Pancreas (tissue), 10 donors: ENCODE measurements at regions not wholly inside any gene's neighbourhood (a gene's known extent, or its start where the extent isn't known, plus 50 kb on each side); places are given as distances from the start of the nearest gene placed in this dataset.

ENCODE experiments used
- ATAC-seq, 4 donors: fragments of 200-7000 bp; cut with Tn5 transposase; one replicate each; pipeline versions ENCODE4 v1.8.0 to v1.9.1; 2020; ENCODE audit warnings: mild to moderate bottlenecking in 4 of 4, moderate library complexity in 4 of 4
- DNase-seq, 6 donors: peaks; one replicate each; pipeline ENCODE4 v3.0.0-alpha.2; 2020
- FAIRE-seq: peaks from 2 replicates; lab custom pipeline; 2012; peaks lifted over from hg19 to GRCh38; lab: Jason Lieb, UNC
- H3K27ac ChIP-seq, 4 donors: fragments of 200-600 bp; sonication (generic); 1 replicate in 3 of 4; 2 replicates in 1 of 4; pipeline versions ENCODE4 v1.5.0 to v1.8.0; 2020
- H3K27me3 ChIP-seq, 4 donors: fragments of 200-600 bp; one replicate each; pipeline ENCODE4 v1.8.0; 2021
- H3K36me3 ChIP-seq, 3 donors: fragments of 200-600 bp; sonication (generic) in 1 of 3; one replicate each; pipeline versions ENCODE4 v1.5.0 to v1.8.0; 2020 to 2021
- H3K4me1 ChIP-seq, 3 donors: fragments of 200-600 bp; one replicate each; pipeline ENCODE4 v1.8.0; 2021
- H3K4me3 ChIP-seq, 4 donors: fragments of 200-600 bp; sonication (generic) in 2 of 4; one replicate each; pipeline versions ENCODE4 v1.5.0 to v1.8.0; 2020 to 2021
- H3K9me3 ChIP-seq, 4 donors: fragments of 200-600 bp; one replicate each; pipeline ENCODE4 v1.8.0; 2021
- CTCF ChIP-seq, 4 donors: fragments of 200-600 bp; sonication (generic) in 3 of 4; IDR thresholded peaks; one replicate each; pipeline versions ENCODE4 v1.5.0 to v1.8.0; 2021; ENCODE audit warnings: antibody characterized with exemption in 4 of 4
- WGBS, 2 donors: extraction: QIAGEN DNeasy Blood & Tissue Kit; methylation state at CpG; one replicate each; pipeline ENCODE4 v1.1.7; 2013; 5-methylcytosine and 5-hydroxymethylcytosine counted together
- intact Hi-C, 3 donors: fragments of 100-400 bp; cut with DNase I; formaldehyde crosslinking; loops; one replicate each; pipeline versions ENCODE4 v1.11.1 to v1.14.2; 2022
- donor health status: healthy with polysubstance abuse.
- donor health status: DM: no; HTN: no; CAD: no; lungs with moderate emphysema.
- donor health status: DM: no; HTN: no; CAD: no.
- donor health status: control.
- donor health status: control.
- donor health status: Bipolar disorder and iron deficiency.
- donor health status: DM: yes; HTN: yes; CAD: no.
- donor health status: DM: no; HTN: no; CAD: no.
- donor health status: DM: no; HTN: no; CAD: no.
- donor health status: DM: yes; HTN: yes; CAD: no.

DNA sequence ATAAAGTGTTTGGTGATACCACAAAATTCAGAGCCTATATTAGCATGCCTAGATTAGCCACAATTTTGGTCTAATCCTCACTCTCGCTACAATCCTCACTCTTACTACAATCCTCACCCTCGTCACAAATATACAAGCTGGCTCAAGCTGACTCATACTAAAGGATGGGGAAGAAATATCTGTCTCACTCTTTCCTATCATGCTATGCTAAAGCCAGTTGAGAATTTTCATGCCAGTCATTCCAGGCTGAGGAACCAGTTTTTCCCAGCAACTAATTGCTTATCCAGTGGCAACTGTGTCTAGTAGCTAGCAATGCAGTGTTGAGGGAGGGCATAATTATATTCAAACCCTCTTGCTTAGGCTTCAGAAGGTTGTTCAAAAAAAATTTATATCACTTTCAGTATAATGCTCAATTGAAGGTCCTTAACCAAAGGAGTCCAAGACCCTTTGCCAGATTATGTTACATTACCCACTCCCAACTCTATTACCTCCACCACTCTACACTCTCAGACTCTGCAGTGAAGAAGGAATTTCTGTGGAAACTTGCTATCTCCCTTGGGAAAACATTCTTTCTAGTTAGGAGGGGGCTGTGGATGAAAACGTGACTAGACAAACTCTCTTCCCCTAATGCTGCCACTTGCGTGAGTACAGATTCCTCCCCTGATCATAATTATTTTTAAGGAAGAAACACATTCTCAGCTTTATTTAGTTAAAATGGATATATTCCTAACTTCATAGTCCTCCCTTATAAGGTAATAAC, 810.3 kb upstream of the ACO1 start:
- no peak for ATAC-seq
- TF ChIP-seq CTCF (IDR thresholded peaks at IDR 0.05), result no peak
- no peak overlapping the region for H3K4me3 ChIP-seq
- no peak for FAIRE-seq
- no peaks in the 10 kb centered on the region for H3K36me3 ChIP-seq
- H3K4me1 ChIP-seq, result no peaks in the 10 kb centered on the region
- H3K27me3 ChIP-seq, result no peaks in the 10 kb centered on the region
- intact Hi-C loops, result no loop called here
- WGBS, 2 donors, result 62 to 74% methylated on average over 4 of the region's 4 CpGs
- no peaks in the 10 kb centered on the region for H3K9me3 ChIP-seq
- H3K27ac ChIP-seq, result no peak overlapping the region
- no peak for DNase-seq

- TF ChIP-seq CTCF (IDR thresholded peaks at IDR 0.05), result no peak
- Histone ChIP-seq H3K27ac (no peak overlapping the region), H3K36me3 (no peaks in the 10 kb centered on the region), H3K4me3 (no peak overlapping the region), H3K27me3 (no peaks in the 10 kb centered on the region), H3K9me3 (no peaks in the 10 kb centered on the region), H3K4me1 (no peaks in the 10 kb centered on the region)
- 24 to 30% methylated on average over 3 of the region's 3 CpGs for WGBS, 2 donors
- DNase-seq (no peak), FAIRE-seq (no peak), ATAC-seq (no peak)
- intact Hi-C loops, result no loop called here
Observed at GRCh38 chr9:31582071-31582470, 802.4 kb upstream of the ACO1 start.

DNA sequence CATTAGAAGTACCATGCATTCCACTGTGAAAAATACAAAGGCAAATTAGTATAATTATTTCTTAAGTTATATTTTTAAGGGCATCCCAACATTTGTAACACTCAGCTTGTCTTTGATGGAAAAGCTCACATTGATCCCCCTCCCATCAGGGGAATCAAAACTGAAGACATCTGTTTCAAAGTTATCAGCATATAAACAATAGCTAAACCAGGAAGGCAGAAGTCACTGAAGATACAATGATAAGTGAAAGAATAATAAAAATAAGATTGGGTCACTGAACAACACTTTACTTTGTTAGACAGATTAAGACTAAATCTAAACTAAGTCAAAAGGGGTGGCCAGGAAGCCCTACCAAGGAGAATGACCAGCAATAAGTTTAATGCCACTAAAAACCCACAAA, 801.9 kb upstream of the ACO1 start:
- H3K27me3 ChIP-seq, result no peaks in the 10 kb centered on the region
- H3K36me3 ChIP-seq, result no peaks in the 10 kb centered on the region
- H3K4me1 ChIP-seq, result no peaks in the 10 kb centered on the region
- no peak for TF ChIP-seq CTCF (IDR thresholded peaks at IDR 0.05)
- H3K9me3 ChIP-seq, result no peaks in the 10 kb centered on the region
- ATAC-seq (no peak), FAIRE-seq (no peak), DNase-seq (no peak)
- H3K27ac ChIP-seq, result no peak overlapping the region
- no peak overlapping the region for H3K4me3 ChIP-seq
- intact Hi-C loops, result no loop called here

GRCh38 chr9:31585158-31585557, 799.3 kb upstream of the ACO1 start:
- intact Hi-C loops, result no loop called here
- no peak for TF ChIP-seq CTCF (IDR thresholded peaks at IDR 0.05)
- Histone ChIP-seq H3K27ac (no peak overlapping the region), H3K36me3 (no peaks in the 10 kb centered on the region), H3K4me1 (no peaks in the 10 kb centered on the region), H3K4me3 (no peak overlapping the region), H3K27me3 (no peaks in the 10 kb centered on the region), H3K9me3 (no peaks in the 10 kb centered on the region)
- ATAC-seq (no peak), FAIRE-seq (no peak), DNase-seq (no peak)

DNA sequence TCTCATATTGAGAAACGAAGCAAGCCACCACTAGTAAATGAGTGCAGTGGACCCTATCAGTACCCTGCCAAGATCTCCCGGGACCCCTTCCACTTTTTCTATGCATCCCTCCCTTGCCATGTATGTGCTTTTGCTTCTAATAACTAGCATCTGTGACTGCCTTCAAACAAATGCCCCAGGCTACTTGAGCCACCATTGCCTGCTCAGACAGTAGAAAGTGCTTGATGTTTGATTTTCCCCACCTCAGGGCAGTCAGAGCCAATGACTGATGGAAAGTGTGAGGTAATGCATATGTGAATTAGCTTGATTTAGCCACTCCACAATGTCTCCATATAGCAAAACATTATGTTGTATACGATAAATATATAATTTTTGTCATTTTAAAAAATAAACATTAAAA, 797.3 kb upstream of the ACO1 start:
- intact Hi-C loops, result no loop called here
- whole genome bisulfite sequencing, 2 donors, result 63 to 73% methylated on average over 3 of the region's 3 CpGs
- DNase-seq (no peak), ATAC-seq (no peak), FAIRE-seq (no peak)
- Histone ChIP-seq H3K4me3 (no peak overlapping the region), H3K36me3 (no peaks in the 10 kb centered on the region), H3K4me1 (no peaks in the 10 kb centered on the region), H3K27ac (no peak overlapping the region), H3K9me3 (no peaks in the 10 kb centered on the region), H3K27me3 (no peaks in the 10 kb centered on the region)
- TF ChIP-seq CTCF (IDR thresholded peaks at IDR 0.05), result no peak
